HG02852 (cell line): ENCODE measurements at regions not wholly inside any gene's neighbourhood (a gene's known extent, or its start where the extent isn't known, plus 50 kb on each side); places are given as distances from the start of the nearest gene placed in this dataset.

ENCODE experiments used
- ATAC-seq: cut with Tn5 transposase; IDR thresholded peaks from one replicate; pipeline ENCODE4 v1.9.1; 2021; ENCODE audit warnings: mild to moderate bottlenecking, moderate library complexity; ENCODE audit not compliant: unreplicated experiment

GRCh38 chr2:237150186-237150585 lies 64.5 kb downstream of the COPS8 start:
- ATAC-seq: no peak

GRCh38 chr2:237150831-237151375 lies 65.2 kb downstream of the COPS8 start:
- ATAC-seq: no peak

GRCh38 chr2:237152361-237152760 lies 66.7 kb downstream of the COPS8 start:
- ATAC-seq: no peak

- no peak for ATAC-seq
Measured at GRCh38 chr2:237153181-237153580, 67.5 kb downstream of the COPS8 start.

GRCh38 chr2:237154082-237154638 lies 68.5 kb downstream of the COPS8 start:
- ATAC-seq: no peak

- peak; percentile 62 for ATAC-seq
Measured at GRCh38 chr2:237154884-237155851, 69.5 kb downstream of the COPS8 start.

- ATAC-seq: no peak
Measured at GRCh38 chr2:237156031-237156856, 70.6 kb downstream of the COPS8 start.

GRCh38 chr2:237156857-237157779 lies 71.4 kb downstream of the COPS8 start:
- ATAC-seq: no peak

- no peak for ATAC-seq
Measured at GRCh38 chr2:237157780-237158102, 72.1 kb downstream of the COPS8 start.

GRCh38 chr2:237158194-237158593 lies 72.5 kb downstream of the COPS8 start:
- ATAC-seq: no peak

- ATAC-seq: no peak
Measured at GRCh38 chr2:237159006-237159911, 73.6 kb downstream of the COPS8 start.

GRCh38 chr2:237160271-237160919 lies 74.7 kb downstream of the COPS8 start:
- ATAC-seq: no peak

GRCh38 chr2:237161189-237161588 lies 75.5 kb downstream of the COPS8 start:
- no peak for ATAC-seq

GRCh38 chr2:237162959-237163358 lies 77.3 kb downstream of the COPS8 start:
- ATAC-seq: no peak

- ATAC-seq: no peak
Measured at GRCh38 chr2:237164474-237165042, 78.9 kb downstream of the COPS8 start.

GRCh38 chr2:237165405-237166276 lies 80.0 kb downstream of the COPS8 start:
- no peak for ATAC-seq

- no peak for ATAC-seq
Measured at GRCh38 chr2:237167038-237167437, 81.3 kb downstream of the COPS8 start.
